ENCODE measurements at regions not wholly inside any gene's neighbourhood (a gene's known extent, or its start where the extent isn't known, plus 50 kb on each side); places are given as distances from the start of the nearest gene placed in this dataset.

GRCh38 chr9:118570066-118570465 is 799.2 kb downstream of the BRINP1 start:
- Histone ChIP-seq H3K27me3 (ENCODE audit: control insufficient read depth, insufficient read depth, low read length) (no peaks in the 10 kb centered on the region), H3K36me3 (ENCODE audit: control insufficient read depth, insufficient read depth, low read length) (no peaks in the 10 kb centered on the region), H3K79me2 (ENCODE audit: control insufficient read depth, insufficient read depth, low read length) (no peaks in the 10 kb centered on the region), H3K4me3 (replicated peaks in 1 of 4; ENCODE audit: control extremely low read depth in 1 of 4, insufficient read depth in 1 of 4, low read depth in 3 of 4, low read length in 4 of 4) (no peak overlapping the region), H3K27ac (ENCODE audit: insufficient read depth, low read length) (no peak overlapping the region), H2AFZ (ENCODE audit: low read length) (no peak overlapping the region), H3K9me3 (ENCODE audit: control insufficient read depth, insufficient read depth, low read depth, low read length) (no peaks in the 10 kb centered on the region), H3K9ac (ENCODE audit: insufficient read depth, low read length) (no peak overlapping the region), H3K4me2 (ENCODE audit: extremely low read depth, insufficient read depth, low read length) (no peak overlapping the region), H4K20me1 (ENCODE audit: control insufficient read depth, extremely low read depth, insufficient read depth, low read length) (no peaks in the 10 kb centered on the region), H3K4me1 (ENCODE audit: control insufficient read depth, extremely low read depth, insufficient read depth, low read length) (no peaks in the 10 kb centered on the region)
- DNase-seq (ENCODE audit: low read depth in 2 of 2) = no peak
- no peak for TF ChIP-seq CTCF (conservative IDR thresholded peaks at IDR 0.05 in 1 of 2, IDR thresholded peaks at IDR 0.05 in 1 of 2; ENCODE audit: low read depth in 1 of 2, low read length in 2 of 2)
- no peak for TF ChIP-seq EZH2 (IDR thresholded peaks at IDR 0.05; ENCODE audit: low read length, missing control alignments)

DNA sequence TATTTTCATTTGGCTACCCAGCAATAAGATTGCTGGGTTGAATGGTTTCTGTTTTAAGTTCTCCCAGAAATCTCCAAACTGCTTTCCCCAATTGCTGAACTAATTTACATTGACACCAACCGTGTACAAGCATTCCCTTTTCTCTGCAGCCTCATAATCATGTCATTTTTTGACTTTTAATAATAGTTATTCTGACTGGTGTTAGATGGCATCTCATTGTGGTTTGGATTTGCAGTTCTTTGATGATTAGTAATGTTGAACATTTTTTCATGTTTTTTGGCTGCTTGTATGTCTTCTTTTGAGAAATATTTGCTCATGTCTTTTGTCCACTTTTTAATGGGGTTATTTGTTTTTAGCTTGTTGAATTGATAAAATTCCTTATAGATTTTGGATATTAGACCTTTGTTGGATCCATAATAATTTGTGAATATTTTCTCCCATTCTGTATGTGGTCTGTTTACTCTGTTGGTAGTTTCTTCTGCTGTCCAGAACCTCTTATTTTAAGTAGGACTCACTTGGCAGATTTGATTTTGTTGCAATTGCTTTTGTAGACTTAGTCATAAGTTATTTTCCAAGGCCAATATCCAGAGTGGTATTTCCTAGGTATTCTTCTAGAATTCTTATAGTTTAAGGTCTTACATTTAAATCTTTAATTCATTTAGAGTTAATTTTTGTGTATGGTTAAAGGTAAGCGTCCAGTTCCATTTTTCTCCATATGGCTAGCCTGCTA is 793.7 kb downstream of the BRINP1 start:
- H3K4me1 ChIP-seq (ENCODE audit: control insufficient read depth, extremely low read depth, insufficient read depth, low read length) = no peaks in the 10 kb centered on the region
- no peak overlapping the region for H3K27ac ChIP-seq (ENCODE audit: insufficient read depth, low read length)
- H3K9me3 ChIP-seq (ENCODE audit: control insufficient read depth, insufficient read depth, low read depth, low read length) = no peaks in the 10 kb centered on the region
- TF ChIP-seq EZH2 (IDR thresholded peaks at IDR 0.05; ENCODE audit: low read length, missing control alignments) (no peak), CTCF (conservative IDR thresholded peaks at IDR 0.05 in 1 of 2, IDR thresholded peaks at IDR 0.05 in 1 of 2; ENCODE audit: low read depth in 1 of 2, low read length in 2 of 2) (no peak)
- no peak overlapping the region for H3K9ac ChIP-seq (ENCODE audit: insufficient read depth, low read length)
- H3K36me3 ChIP-seq (ENCODE audit: control insufficient read depth, insufficient read depth, low read length) = no peaks in the 10 kb centered on the region
- no peaks in the 10 kb centered on the region for H3K27me3 ChIP-seq (ENCODE audit: control insufficient read depth, insufficient read depth, low read length)
- no peak overlapping the region for H2AFZ ChIP-seq (ENCODE audit: low read length)
- no peak overlapping the region for H3K4me2 ChIP-seq (ENCODE audit: extremely low read depth, insufficient read depth, low read length)
- H3K4me3 ChIP-seq (replicated peaks in 1 of 4; ENCODE audit: control extremely low read depth in 1 of 4, insufficient read depth in 1 of 4, low read depth in 3 of 4, low read length in 4 of 4) = no peak overlapping the region
- peak in 1 of 2 donors; percentile 64 for DNase-seq (ENCODE audit: low read depth in 2 of 2)
- no peaks in the 10 kb centered on the region for H4K20me1 ChIP-seq (ENCODE audit: control insufficient read depth, extremely low read depth, insufficient read depth, low read length)
- no peaks in the 10 kb centered on the region for H3K79me2 ChIP-seq (ENCODE audit: control insufficient read depth, insufficient read depth, low read length)

DNA sequence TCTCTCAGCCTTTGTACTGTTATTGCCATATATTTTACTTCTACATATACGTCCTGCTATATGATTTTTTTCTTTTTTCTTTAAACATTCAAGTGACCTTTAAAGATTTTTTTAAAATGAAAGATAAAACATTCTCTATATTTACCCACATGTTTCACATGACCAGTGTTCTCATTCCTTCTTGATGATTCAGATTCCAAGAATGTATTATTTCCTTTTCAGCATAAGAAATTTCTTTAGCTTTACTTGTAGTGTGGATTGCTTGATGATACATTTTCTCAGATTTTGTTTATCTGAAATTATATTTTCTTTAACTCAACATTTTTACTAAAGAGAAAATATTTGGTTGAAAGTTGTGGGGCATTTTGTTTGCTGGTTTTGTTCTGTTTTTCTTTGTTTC is 792.1 kb downstream of the BRINP1 start:
- Histone ChIP-seq H3K4me2 (ENCODE audit: extremely low read depth, insufficient read depth, low read length) (no peak overlapping the region), H3K9me3 (ENCODE audit: control insufficient read depth, insufficient read depth, low read depth, low read length) (no peaks in the 10 kb centered on the region), H3K4me3 (replicated peaks in 1 of 4; ENCODE audit: control extremely low read depth in 1 of 4, insufficient read depth in 1 of 4, low read depth in 3 of 4, low read length in 4 of 4) (no peak overlapping the region), H3K4me1 (ENCODE audit: control insufficient read depth, extremely low read depth, insufficient read depth, low read length) (no peaks in the 10 kb centered on the region), H3K27ac (ENCODE audit: insufficient read depth, low read length) (no peak overlapping the region), H2AFZ (ENCODE audit: low read length) (no peak overlapping the region), H3K79me2 (ENCODE audit: control insufficient read depth, insufficient read depth, low read length) (no peaks in the 10 kb centered on the region), H4K20me1 (ENCODE audit: control insufficient read depth, extremely low read depth, insufficient read depth, low read length) (no peaks in the 10 kb centered on the region), H3K9ac (ENCODE audit: insufficient read depth, low read length) (no peak overlapping the region), H3K27me3 (ENCODE audit: control insufficient read depth, insufficient read depth, low read length) (no peaks in the 10 kb centered on the region), H3K36me3 (ENCODE audit: control insufficient read depth, insufficient read depth, low read length) (no peaks in the 10 kb centered on the region)
- DNase-seq (ENCODE audit: low read depth in 2 of 2) = peak; percentile 54 to 79
- no peak for TF ChIP-seq EZH2 (IDR thresholded peaks at IDR 0.05; ENCODE audit: low read length, missing control alignments)
- no peak for TF ChIP-seq CTCF (conservative IDR thresholded peaks at IDR 0.05 in 1 of 2, IDR thresholded peaks at IDR 0.05 in 1 of 2; ENCODE audit: low read depth in 1 of 2, low read length in 2 of 2)
